HG03460 (cell line): ENCODE measurements at regions not wholly inside any gene's neighbourhood (a gene's known extent, or its start where the extent isn't known, plus 50 kb on each side); places are given as distances from the start of the nearest gene placed in this dataset.
"Not testable (repeated sequence)": the region's sequence is repeated elsewhere in the genome, so short reads cannot be mapped to it uniquely, and the experiment has no call there.

Experiments used
- ATAC-seq: cut with Tn5 transposase; IDR thresholded peaks from one replicate; pipeline ENCODE4 v1.9.1; 2021; ENCODE audit not compliant: unreplicated experiment

GRCh38 chr18:65206551-65207260 lies 544.1 kb upstream of the CDH7 start:
- no peak for ATAC-seq

GRCh38 chr18:65202091-65202490 lies 548.7 kb upstream of the CDH7 start:
- no peak for ATAC-seq

GRCh38 chr18:65175681-65176080 lies 575.1 kb upstream of the CDH7 start:
- no peak for ATAC-seq

GRCh38 chr18:65162086-65162485 lies 588.7 kb upstream of the CDH7 start:
- not testable (repeated sequence) for ATAC-seq

GRCh38 chr18:65146482-65147021 lies 604.3 kb upstream of the CDH7 start:
- no peak for ATAC-seq

- no peak for ATAC-seq
These were observed 605.5 kb upstream of the CDH7 start for GRCh38 chr18:65145312-65145711.

- ATAC-seq: no peak
These were observed 617.2 kb upstream of the CDH7 start for GRCh38 chr18:65133610-65134009.

- ATAC-seq: no peak
These were observed 626.2 kb upstream of the CDH7 start for GRCh38 chr18:65124633-65125032.

- ATAC-seq: no peak
These were observed 646.9 kb upstream of the CDH7 start for GRCh38 chr18:65103864-65104263.

- no peak for ATAC-seq
These were observed 657.5 kb upstream of the CDH7 start for GRCh38 chr18:65093346-65093745.

- no peak for ATAC-seq
These were observed 659.0 kb upstream of the CDH7 start for GRCh38 chr18:65091744-65092329.

GRCh38 chr18:65082907-65083306 lies 667.9 kb upstream of the CDH7 start:
- no peak for ATAC-seq

GRCh38 chr18:65081786-65082185 lies 669.0 kb upstream of the CDH7 start:
- no peak for ATAC-seq

GRCh38 chr18:65073060-65073550 lies 677.7 kb upstream of the CDH7 start:
- ATAC-seq: no peak

GRCh38 chr18:65057439-65058083 lies 693.3 kb upstream of the CDH7 start:
- no peak for ATAC-seq

- no peak for ATAC-seq
These were observed 694.2 kb upstream of the CDH7 start for GRCh38 chr18:65056575-65056974.

- no peak for ATAC-seq
These were observed 701.2 kb upstream of the CDH7 start for GRCh38 chr18:65049586-65049985.

- no peak for ATAC-seq
These were observed 711.2 kb upstream of the CDH7 start for GRCh38 chr18:65039578-65039977.

GRCh38 chr18:65035701-65036100 lies 715.1 kb upstream of the CDH7 start:
- ATAC-seq: no peak

- no peak for ATAC-seq
These were observed 725.1 kb upstream of the CDH7 start for GRCh38 chr18:65025756-65026155.

- no peak for ATAC-seq
These were observed 729.8 kb upstream of the CDH7 start for GRCh38 chr18:65021021-65021420.

- no peak for ATAC-seq
These were observed 732.6 kb upstream of the CDH7 start for GRCh38 chr18:65018184-65018583.
